SK-N-MC (cell line): ENCODE measurements at regions not wholly inside any gene's neighbourhood (a gene's known extent, or its start where the extent isn't known, plus 50 kb on each side); places are given as distances from the start of the nearest gene placed in this dataset.

Experiments used
- EZH2 ChIP-seq: fragments of 200-600 bp; sonication (generic); IDR thresholded peaks from one replicate; pipeline ENCODE4 v1.6.1; 2017; ENCODE audit warnings: antibody characterized with exemption
- POLR2AphosphoS5 ChIP-seq: IDR thresholded peaks from 2 replicates; pipeline ENCODE4 v1.6.1; 2012; ENCODE audit warnings: mild to moderate bottlenecking, low read depth, low read length, borderline replicate concordance

GRCh38 chr6:74749211-74750147, 456.4 kb downstream of the COL12A1 start:
- no peak for TF ChIP-seq EZH2
- no peak for TF ChIP-seq POLR2AphosphoS5
